ENCODE measurements at regions not wholly inside any gene's neighbourhood (a gene's known extent, or its start where the extent isn't known, plus 50 kb on each side); places are given as distances from the start of the nearest gene placed in this dataset.
"Not testable (repeated sequence)": the region's sequence is repeated elsewhere in the genome, so short reads cannot be mapped to it uniquely, and the experiment has no call there.

DNA sequence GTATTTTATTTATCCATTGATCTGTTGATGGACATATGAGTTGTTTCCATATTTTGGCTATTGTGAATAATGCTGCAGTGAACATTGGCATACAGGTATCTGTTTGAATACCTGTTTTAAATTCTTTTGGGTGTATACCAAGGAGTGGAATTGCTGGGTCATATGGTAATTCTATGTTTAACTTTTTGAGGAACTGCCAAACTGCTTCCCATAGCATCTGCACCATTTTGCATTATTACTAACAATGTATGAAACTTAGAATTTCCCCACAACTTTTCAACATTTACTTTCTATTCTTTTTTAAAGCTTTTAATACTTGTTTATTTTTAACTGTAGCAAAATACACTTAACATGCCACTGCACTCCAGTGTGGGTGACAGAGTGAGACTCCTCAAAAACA, 57.0 kb upstream of the MSN start:
- no peak for DNase-seq

DNA sequence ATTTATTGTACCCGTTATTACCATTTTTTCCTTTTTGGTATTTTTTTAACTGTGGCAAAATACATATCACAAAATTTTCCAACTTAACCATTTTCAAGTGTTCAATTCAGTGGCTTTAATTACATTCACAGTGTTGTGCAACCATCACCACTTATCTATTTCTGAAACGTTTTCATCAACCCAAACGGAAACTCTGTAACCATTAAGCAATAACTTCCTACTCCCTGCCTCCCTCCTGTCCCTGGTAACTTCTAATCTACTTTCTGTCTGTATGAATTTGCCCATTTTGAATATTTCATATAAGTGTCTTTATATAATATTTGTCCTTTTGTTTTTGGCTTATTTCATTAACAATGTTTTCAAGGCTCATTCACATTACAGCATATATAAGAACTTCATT, 57.4 kb upstream of the MSN start:
- DNase-seq: no peak

- DNase-seq: no peak
These were observed 58.2 kb upstream of the MSN start for GRCh38 chrX:65609237-65609636.

DNA sequence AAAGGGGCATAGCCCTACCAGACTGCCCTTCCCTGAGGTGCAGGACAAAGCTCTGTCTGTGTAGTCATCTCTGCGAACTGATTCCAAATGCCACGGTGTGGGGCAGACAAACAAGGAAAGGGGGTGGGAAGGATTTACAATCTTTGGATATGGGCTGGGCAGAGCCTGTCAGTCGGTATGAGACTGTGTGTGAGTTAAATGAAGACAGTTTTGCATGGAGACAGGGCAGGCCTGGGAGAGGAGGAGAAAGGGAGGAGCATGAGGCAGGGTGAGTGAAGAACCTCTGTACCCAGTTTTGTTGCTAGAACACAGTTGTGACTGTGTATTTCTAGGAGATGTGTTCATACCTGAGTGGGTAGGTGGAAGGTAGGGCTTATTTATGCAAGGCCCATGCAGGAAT, 59.4 kb upstream of the MSN start:
- DNase-seq: no peak

DNA sequence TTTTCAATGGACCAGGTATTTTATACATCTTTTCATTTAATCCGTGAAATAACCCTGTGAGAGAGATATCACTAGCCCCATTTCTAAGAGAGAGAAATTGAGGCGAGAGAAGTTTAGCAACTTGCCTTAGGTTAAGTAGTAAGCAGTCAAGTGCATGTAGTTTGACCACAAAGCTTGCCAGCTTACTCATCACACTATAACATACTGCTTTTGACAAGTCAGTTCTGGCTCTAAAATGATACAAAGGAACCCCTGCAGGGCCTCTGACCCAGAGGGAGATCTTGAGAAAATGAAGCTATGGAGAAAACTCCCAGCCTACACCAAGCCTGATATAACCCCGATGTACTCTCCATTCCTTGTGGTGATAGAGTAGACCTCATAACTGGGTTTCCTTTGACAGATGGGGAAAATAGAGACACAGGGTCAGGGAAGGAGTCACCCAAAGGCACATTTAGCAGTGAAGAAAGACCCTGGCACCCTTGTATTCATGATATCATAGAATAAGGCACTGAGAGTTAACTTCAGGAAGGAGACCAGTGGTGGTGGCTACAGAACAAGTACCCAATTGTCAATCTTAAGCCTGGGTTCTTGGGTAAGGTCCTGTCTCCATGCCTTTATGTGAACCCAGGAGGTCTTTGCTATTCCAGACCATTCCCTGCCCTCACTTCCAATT, 60.2 kb upstream of the MSN start:
- no peak for DNase-seq

DNA sequence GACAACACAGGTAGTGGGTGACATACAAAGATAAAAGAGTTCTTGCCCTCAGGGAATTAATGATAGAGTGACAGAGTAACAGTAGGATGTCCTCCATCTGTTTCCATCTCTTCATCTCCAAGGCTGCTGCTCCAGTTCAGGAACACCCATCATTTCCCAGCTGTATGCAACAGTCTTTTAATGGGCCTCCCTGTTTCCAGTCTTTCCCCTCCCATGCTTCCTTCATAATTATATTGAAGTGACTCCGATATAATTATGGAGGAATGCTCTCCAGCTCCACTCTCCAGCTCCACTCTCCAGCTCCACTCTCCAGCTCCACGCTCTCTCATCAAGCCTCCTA, 65.3 kb upstream of the MSN start:
- no peak for DNase-seq

DNA sequence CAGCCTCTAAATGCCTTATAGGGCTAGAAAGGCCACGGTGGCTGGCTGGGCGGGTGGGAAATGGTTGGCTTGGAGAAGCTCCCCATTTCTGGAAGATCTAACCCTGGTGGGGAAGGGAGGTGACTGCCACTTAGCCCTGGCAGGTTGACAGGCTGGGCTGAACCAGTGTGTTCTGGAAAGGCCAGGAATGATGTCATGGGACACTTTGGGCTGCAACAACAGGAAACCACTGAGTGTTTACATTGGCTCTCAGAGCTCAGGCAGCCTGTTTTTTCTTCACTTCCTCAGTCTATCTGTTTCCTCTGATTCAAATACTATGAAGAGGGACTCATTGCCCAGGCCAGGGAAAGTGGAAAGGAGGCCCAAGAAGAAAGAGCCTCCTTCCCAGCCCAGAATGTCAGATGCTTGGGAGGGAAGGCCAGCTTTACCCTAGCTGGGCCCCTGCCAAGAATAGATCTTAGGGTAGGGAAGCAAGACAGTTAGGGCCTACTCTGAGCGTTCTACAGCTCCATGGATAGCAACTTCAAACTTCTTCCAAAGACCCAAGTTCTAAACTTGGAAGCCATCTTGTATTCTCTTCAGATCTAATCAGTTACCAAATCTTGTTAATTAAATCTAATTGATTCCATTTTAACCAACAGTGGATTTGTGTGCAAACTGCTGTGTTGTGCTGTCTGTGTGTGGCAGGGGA, 65.8 kb upstream of the MSN start:
- peak; percentile 43 for DNase-seq

- DNase-seq: no peak
These were observed 66.3 kb upstream of the MSN start for GRCh38 chrX:65601126-65601525.

- no peak for DNase-seq
These were observed 65.5 kb upstream of the LAS1L start for GRCh38 chrX:65600106-65600505.

GRCh38 chrX:65598559-65599147, 64.1 kb upstream of the LAS1L start:
- DNase-seq: no peak

GRCh38 chrX:65596270-65597034, 61.9 kb upstream of the LAS1L start:
- no peak for DNase-seq

GRCh38 chrX:65595460-65595876, 60.9 kb upstream of the LAS1L start:
- peak; percentile 85 for DNase-seq

GRCh38 chrX:65591206-65591605, 56.6 kb upstream of the LAS1L start:
- no peak for DNase-seq

DNA sequence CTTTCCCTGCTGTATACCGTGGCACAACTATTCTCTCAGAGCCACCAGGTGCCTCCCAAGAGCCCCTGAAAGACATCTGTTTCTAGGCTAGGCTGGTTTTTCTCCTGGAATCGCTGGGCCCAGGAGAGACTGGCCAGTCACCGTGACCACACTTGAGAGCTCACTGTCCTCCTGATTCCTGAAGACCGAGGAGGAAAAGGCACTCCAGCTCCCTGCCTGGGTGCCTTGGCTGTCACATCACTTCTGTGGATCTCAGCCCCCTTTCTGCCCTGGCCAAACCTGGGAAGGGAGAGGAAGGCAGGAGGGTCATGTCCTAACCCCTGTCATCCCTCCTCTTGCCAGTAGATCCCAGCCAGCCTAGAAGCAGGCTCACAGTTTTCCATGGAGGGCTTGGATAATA, 54.7 kb upstream of the LAS1L start:
- no peak for DNase-seq

GRCh38 chrX:65588795-65589194, 54.2 kb upstream of the LAS1L start:
- no peak for DNase-seq

DNA sequence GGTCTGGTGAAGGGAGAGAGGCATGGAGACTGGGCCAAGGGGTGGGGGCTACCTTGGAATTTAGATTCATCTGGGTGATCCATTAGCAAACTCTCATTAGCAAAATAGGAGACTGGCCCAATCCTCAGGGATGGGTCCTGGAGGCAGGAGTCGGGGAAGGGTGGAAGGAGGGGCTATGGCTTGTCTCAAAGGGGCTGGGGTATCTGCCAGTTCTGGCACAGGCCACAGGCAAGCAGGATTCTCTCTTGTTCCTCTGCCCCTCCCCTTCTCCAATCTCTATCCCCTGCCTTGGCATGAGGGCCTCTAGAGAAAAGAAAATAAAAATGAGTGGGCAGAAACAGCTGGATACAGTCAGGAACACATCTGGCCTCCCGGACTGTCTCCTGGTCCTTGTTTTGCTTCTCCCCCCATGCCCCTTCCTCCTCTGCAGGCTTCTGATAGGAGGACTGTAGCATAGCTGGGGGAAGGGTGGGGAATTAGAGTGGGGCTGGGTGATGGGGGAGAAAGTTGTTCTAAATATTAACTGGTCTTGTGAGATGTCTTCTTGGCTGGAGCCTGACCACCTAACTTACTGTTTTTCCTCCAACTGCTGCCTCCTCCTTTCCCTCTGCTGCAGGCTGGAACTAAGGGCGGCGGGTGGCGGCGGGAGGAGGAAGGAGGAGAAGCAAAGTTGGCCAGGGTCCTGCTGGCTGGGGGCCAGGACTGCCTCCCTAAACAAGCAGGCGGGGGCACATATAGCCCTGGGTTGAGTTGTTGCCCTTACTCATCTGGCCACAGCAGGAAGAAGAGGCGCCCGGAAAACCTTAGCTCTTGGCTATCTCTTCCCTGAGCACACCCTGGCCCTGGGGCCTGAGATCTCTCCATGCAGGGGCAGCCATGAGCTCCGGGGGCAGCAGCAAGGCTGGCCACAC, 53.3 kb upstream of the LAS1L start:
- peak; percentile 54 for DNase-seq

GRCh38 chrX:65586491-65586890, 51.9 kb upstream of the LAS1L start:
- DNase-seq: no peak

- not testable (repeated sequence) for DNase-seq
These were observed 50.6 kb upstream of the LAS1L start for GRCh38 chrX:65585226-65585625.

Data from hindlimb muscle (tissue), 1 donor.